HG03565 (cell line): ENCODE measurements at regions not wholly inside any gene's neighbourhood (a gene's known extent, or its start where the extent isn't known, plus 50 kb on each side); places are given as distances from the start of the nearest gene placed in this dataset.

Experiments used
- ATAC-seq: cut with Tn5 transposase; IDR thresholded peaks from one replicate; pipeline ENCODE4 v1.9.1; 2021; ENCODE audit warnings: mild to moderate bottlenecking, moderate library complexity; ENCODE audit not compliant: unreplicated experiment

- no peak for ATAC-seq
These were observed 289.8 kb upstream of the IRAK1BP1 start for GRCh38 chr6:78577585-78577984.

DNA sequence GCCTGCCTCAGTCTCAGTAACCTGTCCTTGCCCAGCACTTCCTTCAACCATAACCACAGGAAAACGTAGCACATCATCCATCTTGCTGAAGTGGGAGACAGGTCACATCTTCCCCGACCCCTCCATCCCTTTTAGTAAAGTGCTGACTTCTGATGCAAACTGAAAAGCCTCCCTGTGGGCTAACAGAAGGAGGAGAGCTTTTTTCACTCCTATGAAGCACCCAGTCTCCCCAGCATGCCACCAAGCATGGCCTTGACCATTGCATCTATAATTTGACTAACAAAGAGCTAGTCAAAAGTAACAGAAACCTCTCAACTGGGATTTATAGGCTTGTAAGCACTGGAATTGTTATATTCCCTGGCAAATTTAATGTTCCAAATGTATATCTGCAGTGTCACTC, 288.9 kb upstream of the IRAK1BP1 start:
- ATAC-seq, result no peak

GRCh38 chr6:78580923-78581322, 286.4 kb upstream of the IRAK1BP1 start:
- peak; percentile 47 for ATAC-seq

DNA sequence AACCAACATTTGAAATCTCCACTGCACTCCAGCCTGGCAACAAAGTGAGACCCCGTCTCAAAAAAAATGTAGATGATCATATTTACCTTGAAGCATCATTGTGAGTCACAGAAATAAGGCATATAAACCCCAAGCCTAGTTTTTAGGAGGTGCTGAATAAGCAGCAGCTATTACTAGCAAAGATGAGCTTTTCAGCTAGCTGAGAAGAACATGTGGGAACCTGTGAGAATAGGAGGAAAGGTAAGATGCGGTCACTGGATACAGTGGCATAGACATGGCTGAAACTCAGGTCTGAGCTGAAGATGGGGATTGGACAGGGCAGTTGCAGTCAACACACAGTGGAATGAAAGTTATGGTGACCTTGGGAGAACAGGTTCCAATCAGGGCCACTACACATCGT, 284.3 kb upstream of the IRAK1BP1 start:
- ATAC-seq, result no peak

- no peak for ATAC-seq
These were observed 277.9 kb upstream of the IRAK1BP1 start for GRCh38 chr6:78589436-78589835.

DNA sequence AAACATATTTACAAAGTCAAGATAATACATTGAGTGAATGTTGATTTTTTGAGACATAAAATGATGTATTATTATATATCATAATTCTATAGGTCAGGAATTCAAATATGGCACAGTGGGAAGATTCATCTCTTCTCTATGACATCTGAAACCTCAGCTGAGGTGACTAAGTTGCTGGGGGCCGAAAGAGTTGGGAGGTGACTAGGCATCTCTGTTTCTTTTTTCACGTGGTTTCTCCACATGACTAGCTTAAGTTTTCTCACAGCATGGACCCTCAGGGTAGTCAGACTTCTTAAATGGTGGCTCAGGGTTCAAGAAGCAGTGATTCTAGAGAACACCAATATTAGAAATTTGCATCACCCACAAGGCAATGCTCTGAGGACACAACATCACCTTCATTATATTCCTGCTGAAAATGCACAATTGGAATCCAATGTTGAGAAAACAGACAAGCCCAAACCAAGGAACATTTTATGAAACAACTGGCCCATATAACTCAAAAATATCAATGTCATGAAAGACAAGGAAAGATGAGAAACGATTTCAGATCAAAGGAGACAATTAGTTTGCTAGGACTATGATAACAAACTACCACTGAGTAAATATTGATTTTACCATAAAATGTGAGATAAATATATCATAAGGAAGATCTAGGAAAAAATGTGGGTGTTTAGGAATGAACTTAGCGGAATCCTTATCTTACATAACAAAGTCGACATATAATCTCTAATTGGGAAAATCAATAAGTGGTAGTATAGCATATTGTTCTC, 273.3 kb upstream of the IRAK1BP1 start:
- no peak for ATAC-seq

GRCh38 chr6:78594668-78595066, 272.7 kb upstream of the IRAK1BP1 start:
- no peak for ATAC-seq

GRCh38 chr6:78597966-78598365, 269.4 kb upstream of the IRAK1BP1 start:
- ATAC-seq, result no peak

GRCh38 chr6:78598966-78599365, 268.4 kb upstream of the IRAK1BP1 start:
- ATAC-seq, result no peak

GRCh38 chr6:78599526-78599925, 267.8 kb upstream of the IRAK1BP1 start:
- no peak for ATAC-seq

GRCh38 chr6:78605909-78606446, 261.4 kb upstream of the IRAK1BP1 start:
- no peak for ATAC-seq

GRCh38 chr6:78607189-78607588, 260.2 kb upstream of the IRAK1BP1 start:
- ATAC-seq, result no peak

GRCh38 chr6:78611102-78611620, 256.2 kb upstream of the IRAK1BP1 start:
- no peak for ATAC-seq

DNA sequence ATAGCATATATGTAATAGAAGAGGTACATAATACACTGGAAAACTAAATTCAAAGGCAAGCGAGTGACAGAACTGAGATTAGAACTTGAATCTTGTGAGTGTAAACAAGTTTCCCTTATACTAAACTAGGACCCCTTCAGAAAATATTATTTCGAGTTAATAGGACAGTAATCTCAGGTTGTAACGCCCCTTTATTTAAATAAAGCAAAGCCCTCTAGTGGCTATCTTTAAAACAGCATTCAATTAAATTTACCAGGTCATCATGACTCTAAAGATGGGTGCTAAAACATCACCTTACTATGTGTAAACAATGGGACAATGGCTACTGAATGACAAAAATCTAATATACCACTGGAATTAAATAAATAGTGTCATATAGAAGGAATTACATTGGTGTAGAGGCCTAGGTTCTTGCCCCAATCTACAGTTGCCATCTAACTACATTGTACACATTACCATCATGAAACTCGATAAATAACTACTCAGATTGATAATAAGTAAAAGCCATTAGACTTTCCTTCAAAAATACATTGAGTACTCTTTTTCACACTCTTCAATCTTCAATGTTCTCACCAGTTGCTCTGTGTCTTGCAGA, 255.4 kb upstream of the IRAK1BP1 start:
- no peak for ATAC-seq

GRCh38 chr6:78614961-78615360, 252.4 kb upstream of the IRAK1BP1 start:
- ATAC-seq, result peak; percentile 28

DNA sequence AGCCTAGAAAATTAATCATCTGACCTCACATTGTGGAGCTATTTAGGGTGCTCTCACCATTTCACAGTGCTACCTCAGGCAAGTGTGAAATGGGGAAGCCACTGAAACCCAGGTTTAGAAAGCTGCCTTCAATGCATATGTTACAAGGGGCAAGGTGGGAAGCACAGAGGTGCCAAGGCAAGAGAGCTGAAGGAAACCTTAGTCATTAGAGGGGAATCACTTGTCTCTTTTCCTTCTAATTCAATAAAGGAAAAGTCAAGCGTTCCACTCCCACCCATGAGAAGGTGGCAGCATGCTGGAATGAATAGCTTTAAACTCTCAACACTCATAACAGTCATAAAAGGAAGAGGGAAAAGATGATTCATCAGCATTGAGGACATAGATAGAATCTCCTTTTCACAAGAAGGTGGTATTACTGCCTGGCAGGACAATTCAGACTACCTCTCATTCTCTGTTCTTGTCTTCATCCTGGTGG, 251.9 kb upstream of the IRAK1BP1 start:
- peak; percentile 63 for ATAC-seq

DNA sequence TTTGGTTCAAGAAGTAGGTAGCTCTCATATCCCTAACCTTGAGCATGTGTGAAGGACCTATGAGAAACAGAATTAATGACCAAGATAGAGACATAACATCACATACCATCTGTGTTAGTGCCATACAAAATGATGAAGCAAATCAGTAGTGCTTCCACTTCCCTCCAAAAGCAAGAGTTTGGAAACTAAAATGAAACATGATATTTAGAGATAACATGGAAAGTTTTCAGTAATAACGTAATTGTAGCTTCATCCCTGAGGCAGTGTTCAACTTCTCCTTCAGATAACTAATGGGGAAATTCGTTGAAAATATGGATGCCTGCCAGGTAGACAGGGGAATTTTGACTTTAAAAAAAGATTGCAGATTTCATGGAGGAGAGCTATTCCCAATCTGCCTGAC, 248.4 kb upstream of the IRAK1BP1 start:
- ATAC-seq, result no peak

DNA sequence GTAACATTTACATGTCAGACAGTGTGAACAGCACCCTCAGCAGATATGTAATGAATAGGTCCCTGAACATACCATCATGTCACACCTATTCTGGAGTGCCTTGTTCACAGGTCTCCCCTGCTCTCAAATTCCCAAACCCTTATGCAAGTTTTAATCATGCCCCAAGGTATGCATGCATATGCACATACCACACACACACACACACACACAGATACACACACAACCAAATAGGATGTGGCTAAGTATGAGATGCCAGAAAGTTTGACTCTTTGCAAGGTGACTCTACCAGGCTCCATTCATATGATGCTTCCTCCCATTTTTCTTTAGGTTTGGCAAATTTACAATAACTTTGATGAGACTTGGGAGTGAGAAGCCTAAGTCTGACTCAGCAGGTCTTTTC, 243.8 kb upstream of the IRAK1BP1 start:
- ATAC-seq, result no peak

- no peak for ATAC-seq
These were observed 238.1 kb upstream of the IRAK1BP1 start for GRCh38 chr6:78629154-78629721.

DNA sequence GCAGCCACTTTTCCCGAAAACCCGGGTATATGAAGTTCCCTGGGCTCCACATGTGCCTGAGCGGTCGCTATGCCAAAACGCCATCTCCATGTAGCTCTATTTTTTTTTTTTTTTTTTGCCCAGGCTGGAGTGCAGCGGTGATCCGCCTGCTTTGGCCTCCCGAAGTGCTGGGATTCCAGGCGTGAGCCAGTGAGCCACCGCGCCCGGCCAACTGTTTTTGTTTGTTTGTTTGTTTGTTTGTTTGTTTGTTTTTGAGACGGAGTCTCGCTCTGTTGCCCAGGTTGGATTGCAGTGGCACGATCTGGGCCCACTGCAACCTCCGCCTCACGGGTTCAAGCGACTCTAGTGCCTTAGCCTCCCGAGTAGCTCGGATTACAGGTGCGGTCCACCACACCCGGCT, 237.5 kb upstream of the IRAK1BP1 start:
- ATAC-seq, result no peak

- no peak for ATAC-seq
These were observed 235.4 kb upstream of the IRAK1BP1 start for GRCh38 chr6:78631976-78632375.
